Right lobe of liver (tissue), 4 donors: ENCODE measurements at regions not wholly inside any gene's neighbourhood (a gene's known extent, or its start where the extent isn't known, plus 50 kb on each side); places are given as distances from the start of the nearest gene placed in this dataset.

Experiments used
- CTCF ChIP-seq, 4 donors: fragments of 200-600 bp in 3 of 4; fragments of 450-650 bp in 1 of 4; IDR thresholded peaks; one replicate each; pipeline versions ENCODE4 v1.5.1 to v1.8.0; 2016 to 2022; ENCODE audit warnings: antibody characterized with exemption in 4 of 4, mild to moderate bottlenecking in 2 of 4
- POLR2A ChIP-seq: fragments of 450-650 bp; IDR thresholded peaks from one replicate; pipeline ENCODE4 v1.6.1; 2017; ENCODE audit warnings: antibody characterized with exemption, mild to moderate bottlenecking
- donor health status: DM: no; HTN: no; CAD: no.
- donor health status: DM: no; HTN: no; CAD: no.
- donor health status: DM: no; HTN: yes; CAD: no.

GRCh38 chr3:22609139-22609538, 594.0 kb upstream of the UBE2E2 start:
- TF ChIP-seq CTCF (IDR thresholded peaks at IDR 0.05) (no peak), POLR2A (no peak)
